Cardiac muscle cell (in vitro differentiated cells and primary cell): ENCODE measurements at regions not wholly inside any gene's neighbourhood (a gene's known extent, or its start where the extent isn't known, plus 50 kb on each side); places are given as distances from the start of the nearest gene placed in this dataset.

ENCODE experiments used
- DNase-seq, 2 donors: peaks; one replicate each; pipeline versions ENCODE4 v3.0.0 to v3.0.0-alpha.2; 2010 to 2017; ENCODE audit warnings: low read depth in 1 of 2, low spot score in 1 of 2
- H3K27ac ChIP-seq: fragments of 200-600 bp; sonication (generic); 2 replicates; pipeline ENCODE4 v1.5.1; 2016
- H3K27me3 ChIP-seq: fragments of 200-600 bp; sonication (generic); 2 replicates; pipeline ENCODE4 v1.6.0; 2016; ENCODE audit warnings: control low read depth
- H3K36me3 ChIP-seq: fragments of 200-600 bp; sonication (generic); 2 replicates; pipeline ENCODE4 v1.5.1; 2016; ENCODE audit warnings: control low read depth
- H3K4me1 ChIP-seq: fragments of 200-600 bp; sonication (generic); 2 replicates; pipeline ENCODE4 v1.8.1; 2017; ENCODE audit warnings: low read depth, mild to moderate bottlenecking, mixed run types
- H3K4me3 ChIP-seq: fragments of 200-600 bp; sonication (generic); 2 replicates; pipeline ENCODE4 v1.5.1; 2016; ENCODE audit warnings: mild to moderate bottlenecking
- H3K9me3 ChIP-seq: fragments of 200-600 bp; sonication (generic); 2 replicates; pipeline ENCODE4 v1.5.1; 2017; ENCODE audit warnings: low read depth, mild to moderate bottlenecking, control low read depth
- CTCF ChIP-seq: IDR thresholded peaks from 2 replicates; pipeline ENCODE4 v1.5.1; 2012; ENCODE audit warnings: low read depth, mild to moderate bottlenecking, low read length

- no peak for TF ChIP-seq CTCF
- H3K36me3 ChIP-seq, result no peaks in the 10 kb centered on the region
- no peak overlapping the region for H3K4me3 ChIP-seq
- no peak for DNase-seq
- peak overlapping the region; percentile 44 for H3K27ac ChIP-seq
- H3K9me3 ChIP-seq, result no peaks in the 10 kb centered on the region
- peaks cover 22% of the 10 kb centered on the region for H3K4me1 ChIP-seq
- no peaks in the 10 kb centered on the region for H3K27me3 ChIP-seq
These were observed 543.6 kb upstream of the CITED2 start for GRCh38 chr6:139917951-139918630.

- H3K4me1 ChIP-seq, result peaks cover 19% of the 10 kb centered on the region
- no peak for TF ChIP-seq CTCF
- DNase-seq, result no peak
- H3K36me3 ChIP-seq, result no peaks in the 10 kb centered on the region
- H3K27ac ChIP-seq, result no peak overlapping the region
- no peak overlapping the region for H3K4me3 ChIP-seq
- H3K27me3 ChIP-seq, result no peaks in the 10 kb centered on the region
- no peaks in the 10 kb centered on the region for H3K9me3 ChIP-seq
These were observed 540.5 kb upstream of the CITED2 start for GRCh38 chr6:139914910-139915309.

GRCh38 chr6:139912735-139913400 is 538.4 kb upstream of the CITED2 start:
- peaks cover 2% of the 10 kb centered on the region for H3K4me1 ChIP-seq
- no peaks in the 10 kb centered on the region for H3K27me3 ChIP-seq
- no peak for TF ChIP-seq CTCF
- H3K36me3 ChIP-seq, result no peaks in the 10 kb centered on the region
- no peak overlapping the region for H3K27ac ChIP-seq
- no peak overlapping the region for H3K4me3 ChIP-seq
- no peak for DNase-seq
- H3K9me3 ChIP-seq, result no peaks in the 10 kb centered on the region

- Histone ChIP-seq H3K9me3 (no peaks in the 10 kb centered on the region), H3K36me3 (no peaks in the 10 kb centered on the region), H3K4me1 (peaks cover 3% of the 10 kb centered on the region), H3K27me3 (no peaks in the 10 kb centered on the region), H3K27ac (no peak overlapping the region), H3K4me3 (no peak overlapping the region)
- TF ChIP-seq CTCF, result no peak
- no peak for DNase-seq
These were observed 535.5 kb upstream of the CITED2 start for GRCh38 chr6:139909992-139910391.

- peaks cover 3% of the 10 kb centered on the region for H3K4me1 ChIP-seq
- no peak for DNase-seq
- no peaks in the 10 kb centered on the region for H3K27me3 ChIP-seq
- TF ChIP-seq CTCF, result no peak
- H3K27ac ChIP-seq, result peak overlapping the region; percentile 8
- no peaks in the 10 kb centered on the region for H3K36me3 ChIP-seq
- H3K4me3 ChIP-seq, result no peak overlapping the region
- no peaks in the 10 kb centered on the region for H3K9me3 ChIP-seq
These were observed 531.1 kb upstream of the CITED2 start for GRCh38 chr6:139905404-139906052.
